ACC112 (cell line): ENCODE measurements at regions not wholly inside any gene's neighbourhood (a gene's known extent, or its start where the extent isn't known, plus 50 kb on each side); places are given as distances from the start of the nearest gene placed in this dataset.
"Not testable (repeated sequence)": the region's sequence is repeated elsewhere in the genome, so short reads cannot be mapped to it uniquely, and the experiment has no call there.

Source experiments
- H2AFZ ChIP-seq: fragments of 200-600 bp; sonication (generic); one replicate; pipeline ENCODE4 v1.6.0; 2017; ENCODE audit warnings: antibody characterized with exemption, low read length; ENCODE audit not compliant: unreplicated experiment
- H3K27ac ChIP-seq: fragments of 200-600 bp; sonication (generic); 2 replicates; pipeline ENCODE4 v1.5.1; 2014; ENCODE audit warnings: low read depth, mild to moderate bottlenecking, antibody characterized with exemption, low read length, moderate library complexity
- H3K27me3 ChIP-seq: fragments of 200-600 bp; sonication (generic); 2 replicates; pipeline ENCODE4 v1.6.1; 2014; ENCODE audit warnings: mild to moderate bottlenecking, antibody characterized with exemption, low read length, moderate library complexity, mixed read lengths; ENCODE audit not compliant: insufficient read depth
- H3K36me3 ChIP-seq: fragments of 200-600 bp; sonication (generic); 2 replicates; pipeline ENCODE4 v1.6.1; 2016; ENCODE audit warnings: mild to moderate bottlenecking, antibody characterized with exemption, low read length, moderate library complexity, mixed read lengths; ENCODE audit not compliant: insufficient read depth
- H3K4me1 ChIP-seq: fragments of 200-600 bp; sonication (generic); one replicate; pipeline ENCODE4 v1.6.1; 2016; ENCODE audit warnings: low read length, mixed read lengths; ENCODE audit not compliant: insufficient read depth, unreplicated experiment, control insufficient read depth
- H3K4me3 ChIP-seq: fragments of 200-600 bp; sonication (generic); 2 replicates; pipeline ENCODE4 v1.5.1; 2014; ENCODE audit warnings: mild to moderate bottlenecking, low read depth, low read length
- H3K79me2 ChIP-seq: fragments of 200-600 bp; sonication (generic); one replicate; pipeline ENCODE4 v1.6.0; 2016; ENCODE audit warnings: low read length; ENCODE audit not compliant: control insufficient read depth, unreplicated experiment, insufficient read depth

DNA sequence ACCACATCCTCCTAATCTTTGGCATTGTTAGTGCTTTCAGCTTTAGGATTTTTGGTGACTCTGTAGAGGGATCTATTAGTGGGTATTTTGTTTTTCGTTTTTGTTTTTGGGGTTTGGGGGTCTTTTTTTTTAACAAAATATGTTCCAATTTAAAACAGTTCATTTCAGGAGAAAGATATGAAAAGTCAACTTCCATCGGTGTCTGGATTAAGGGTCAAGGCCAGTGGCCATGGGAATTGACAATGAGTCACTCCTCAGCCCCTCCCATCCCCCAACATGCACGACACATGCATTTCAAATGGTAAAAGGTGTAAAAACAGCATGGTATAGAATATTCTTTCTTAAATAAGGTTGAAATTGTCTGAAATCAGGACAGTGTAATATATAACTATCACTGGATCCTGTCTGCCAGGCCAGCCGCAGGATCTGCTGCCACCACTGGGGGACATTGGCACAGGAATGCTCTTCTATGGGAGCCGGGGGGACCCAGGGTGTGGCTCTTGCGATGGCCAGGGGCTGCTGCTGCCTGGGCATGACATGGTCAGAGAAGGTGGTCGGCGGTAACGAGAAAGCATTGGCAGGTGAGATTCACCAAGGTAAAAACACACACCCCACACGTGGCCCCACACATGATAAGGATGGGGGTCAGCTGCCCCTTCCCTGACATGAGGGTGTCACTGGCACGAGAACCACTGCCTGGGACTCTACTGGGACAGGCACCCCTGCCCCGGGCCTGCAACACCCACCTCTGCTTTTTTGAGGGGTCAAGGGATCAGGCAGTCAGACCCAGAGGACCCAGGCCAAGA is 126.2 kb upstream of the KCTD7 start:
- Histone ChIP-seq H3K27me3 (peaks cover 6% of the 10 kb centered on the region; the same call in 1 of the 2 replicates), H2AFZ (no peak overlapping the region), H3K27ac (no peak overlapping the region), H3K79me2 (no peaks in the 10 kb centered on the region), H3K36me3 (no peaks in the 10 kb centered on the region), H3K4me3 (no peak overlapping the region), H3K4me1 (peaks cover 7% of the 10 kb centered on the region)

GRCh38 chr7:66503036-66503370 is 125.7 kb upstream of the KCTD7 start:
- Histone ChIP-seq H3K79me2 (no peaks in the 10 kb centered on the region), H3K27me3 (peaks cover 6% of the 10 kb centered on the region; the same call in 1 of the 2 replicates), H2AFZ (no peak overlapping the region), H3K27ac (no peak overlapping the region), H3K4me3 (no peak overlapping the region), H3K4me1 (peaks cover 7% of the 10 kb centered on the region), H3K36me3 (no peaks in the 10 kb centered on the region)

DNA sequence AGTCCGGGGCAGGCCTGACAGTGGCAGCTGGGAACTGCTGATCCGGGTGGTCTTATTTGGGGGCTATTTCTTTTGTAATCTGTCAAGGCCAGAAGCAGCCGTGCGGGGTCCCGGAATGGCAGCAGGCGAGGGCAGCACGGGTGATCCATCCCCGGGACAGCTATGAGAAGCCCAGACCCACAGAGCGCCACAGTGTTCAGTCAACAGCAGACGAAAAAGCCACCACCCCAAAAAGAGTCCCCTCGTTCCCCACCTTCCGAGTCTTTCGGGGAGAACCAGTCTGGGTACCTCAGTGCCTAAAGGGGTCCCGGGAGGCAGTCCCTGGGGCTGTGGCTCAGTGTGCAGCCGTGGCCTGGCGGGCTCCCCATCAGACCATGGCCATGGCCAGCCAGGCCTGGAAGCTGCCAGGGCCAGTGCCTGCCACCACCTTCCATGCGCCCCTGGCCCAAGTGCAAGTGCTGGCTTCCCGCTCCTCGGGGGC is 125.1 kb upstream of the KCTD7 start:
- Histone ChIP-seq H2AFZ (no peak overlapping the region), H3K4me1 (peaks cover 7% of the 10 kb centered on the region), H3K27ac (no peak overlapping the region), H3K4me3 (no peak overlapping the region), H3K36me3 (no peaks in the 10 kb centered on the region), H3K27me3 (peaks cover 6% of the 10 kb centered on the region; the same call in 1 of the 2 replicates), H3K79me2 (no peaks in the 10 kb centered on the region)

DNA sequence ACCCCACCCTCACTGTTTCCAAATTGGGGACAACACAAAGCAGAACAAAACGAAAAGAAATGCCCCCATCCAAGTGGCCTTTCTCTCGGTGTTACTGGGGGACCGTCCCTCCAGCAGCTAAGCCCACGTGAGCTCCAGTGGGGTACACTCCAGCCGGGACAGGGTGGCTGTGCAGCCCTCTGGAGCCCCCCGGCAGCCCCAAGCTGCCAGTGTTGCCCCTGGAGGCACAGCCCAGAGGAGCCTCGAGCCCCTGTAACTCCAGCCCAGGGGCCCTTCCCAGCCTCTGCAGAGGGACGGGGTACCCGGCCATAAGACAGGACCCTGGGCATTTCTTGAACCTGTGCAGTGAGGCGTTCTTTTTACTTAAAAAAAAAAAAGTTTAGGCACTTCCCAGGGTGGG is 124.5 kb upstream of the KCTD7 start:
- Histone ChIP-seq H3K27ac (no peak overlapping the region), H2AFZ (no peak overlapping the region), H3K79me2 (no peaks in the 10 kb centered on the region), H3K27me3 (peaks cover 6% of the 10 kb centered on the region; the same call in 1 of the 2 replicates), H3K4me1 (peaks cover 7% of the 10 kb centered on the region), H3K4me3 (no peak overlapping the region), H3K36me3 (no peaks in the 10 kb centered on the region)

- Histone ChIP-seq H3K27me3 (peaks cover 6% of the 10 kb centered on the region; the same call in 1 of the 2 replicates), H3K36me3 (no peaks in the 10 kb centered on the region), H3K27ac (no peak overlapping the region), H3K4me3 (no peak overlapping the region), H3K79me2 (no peaks in the 10 kb centered on the region), H3K4me1 (peaks cover 7% of the 10 kb centered on the region), H2AFZ (no peak overlapping the region)
Observed at GRCh38 chr7:66505009-66505408, 123.7 kb upstream of the KCTD7 start.

DNA sequence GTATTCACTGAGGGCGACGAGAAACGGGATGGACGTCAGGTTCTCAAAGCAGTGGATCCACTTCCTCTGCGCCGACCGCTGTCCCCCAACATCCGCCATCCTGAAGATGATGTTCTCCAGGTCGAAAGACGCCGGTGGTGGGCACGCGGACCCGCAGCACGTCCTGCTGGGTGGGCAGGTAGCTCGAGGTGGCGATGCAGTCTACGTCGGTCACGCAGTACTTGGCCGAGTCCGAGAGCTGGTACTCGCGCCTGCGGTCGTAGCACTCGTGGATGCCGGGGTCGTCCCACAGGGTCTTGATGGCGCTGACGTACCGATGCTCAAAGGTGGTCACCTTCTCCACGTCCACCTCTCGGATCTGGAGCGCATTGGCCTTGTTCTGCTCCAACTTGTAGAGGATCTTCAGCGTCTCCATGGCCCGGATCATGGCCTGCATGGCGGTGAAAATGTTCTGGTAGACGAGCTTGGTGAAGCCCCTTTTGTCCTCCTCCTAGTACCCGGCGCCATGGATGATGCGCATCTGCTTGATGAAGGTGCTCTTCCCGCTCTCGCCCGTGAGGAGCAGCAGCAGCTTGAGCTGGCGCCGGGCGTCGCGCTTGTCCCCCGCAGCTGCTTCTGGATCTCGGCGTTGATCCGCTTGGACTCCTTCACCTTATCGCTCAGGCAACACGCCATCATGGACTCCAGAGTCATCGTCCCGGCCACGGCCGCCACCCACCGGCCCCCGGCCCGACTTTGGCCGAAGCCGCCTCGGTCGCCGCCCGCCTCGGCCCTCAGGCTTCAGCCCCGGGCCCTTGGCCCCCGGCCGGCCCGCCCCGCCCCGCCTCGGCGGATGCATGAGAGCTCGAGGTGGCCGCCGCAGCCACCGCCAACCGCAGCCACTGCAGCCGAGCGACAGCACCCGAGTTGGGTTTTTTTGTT is 122.9 kb upstream of the KCTD7 start:
- Histone ChIP-seq H3K27ac (no peak overlapping the region), H3K4me3 (peak overlapping the region; percentile 60; the same call in 1 of the 2 replicates), H3K4me1 (peaks cover 7% of the 10 kb centered on the region), H3K27me3 (peaks cover 6% of the 10 kb centered on the region; the same call in 1 of the 2 replicates), H2AFZ (no peak overlapping the region), H3K36me3 (no peaks in the 10 kb centered on the region), H3K79me2 (no peaks in the 10 kb centered on the region)

DNA sequence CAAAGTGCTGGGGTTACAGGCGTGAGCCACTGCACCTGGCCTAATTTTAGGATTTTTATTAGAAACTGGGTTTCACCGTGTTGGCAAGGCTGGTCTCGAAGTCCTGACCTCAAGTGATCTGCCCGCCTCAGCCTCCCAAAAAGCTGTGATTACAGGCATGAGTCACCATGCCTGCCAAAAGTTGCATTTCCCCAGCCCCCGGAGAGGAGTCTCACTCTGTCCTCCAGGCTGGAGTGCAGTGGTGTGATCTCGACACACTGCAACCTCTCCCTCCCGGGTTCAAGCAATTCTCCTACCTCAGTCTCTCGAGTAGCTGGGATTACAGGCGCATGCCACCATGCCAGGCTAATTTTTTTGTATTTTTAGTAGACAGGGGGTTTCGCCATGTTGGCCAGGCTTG is 122.0 kb upstream of the KCTD7 start:
- H3K79me2 ChIP-seq, H2AFZ ChIP-seq, H3K4me1 ChIP-seq, H3K27ac ChIP-seq, H3K27me3 ChIP-seq, H3K36me3 ChIP-seq: not testable (repeated sequence)
- 0 out of 2 replicates have a peak overlapping the region, but pooled peaks have one; percentile 60 for H3K4me3 ChIP-seq

GRCh38 chr7:66507764-66508296 is 120.9 kb upstream of the KCTD7 start:
- Histone ChIP-seq H3K4me1 (peaks cover 7% of the 10 kb centered on the region), H3K27ac (no peak overlapping the region), H3K27me3 (peaks cover 6% of the 10 kb centered on the region; the same call in 1 of the 2 replicates), H3K79me2 (no peaks in the 10 kb centered on the region), H3K4me3 (no peak overlapping the region), H3K36me3 (no peaks in the 10 kb centered on the region), H2AFZ (no peak overlapping the region)

DNA sequence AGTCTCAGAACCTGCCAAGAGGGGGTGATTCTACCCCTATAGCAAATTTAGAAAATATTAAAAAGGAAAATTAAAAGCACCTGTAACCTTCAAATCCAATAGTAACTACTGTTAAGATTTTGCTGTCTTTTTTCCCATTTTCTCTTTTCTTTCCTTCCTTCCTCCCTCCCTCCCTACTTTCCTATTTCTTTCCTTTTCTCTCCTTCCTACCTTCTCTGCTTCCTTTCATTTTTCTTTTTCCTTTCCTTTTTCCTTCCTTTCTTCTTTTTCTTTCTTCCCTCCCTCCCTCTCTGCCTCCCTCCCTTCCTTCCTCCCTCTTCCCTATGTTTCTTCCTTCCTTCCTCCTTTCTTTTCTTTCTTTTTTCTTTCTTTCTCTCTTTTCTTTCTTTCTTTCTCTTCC is 120.2 kb upstream of the KCTD7 start:
- no peak overlapping the region for H3K27ac ChIP-seq
- H2AFZ ChIP-seq, result no peak overlapping the region
- H3K27me3 ChIP-seq, result peaks cover 6% of the 10 kb centered on the region; the same call in 1 of the 2 replicates
- H3K4me1 ChIP-seq, result peaks cover 7% of the 10 kb centered on the region
- H3K36me3 ChIP-seq, result no peaks in the 10 kb centered on the region
- no peaks in the 10 kb centered on the region for H3K79me2 ChIP-seq
- no peak overlapping the region for H3K4me3 ChIP-seq

DNA sequence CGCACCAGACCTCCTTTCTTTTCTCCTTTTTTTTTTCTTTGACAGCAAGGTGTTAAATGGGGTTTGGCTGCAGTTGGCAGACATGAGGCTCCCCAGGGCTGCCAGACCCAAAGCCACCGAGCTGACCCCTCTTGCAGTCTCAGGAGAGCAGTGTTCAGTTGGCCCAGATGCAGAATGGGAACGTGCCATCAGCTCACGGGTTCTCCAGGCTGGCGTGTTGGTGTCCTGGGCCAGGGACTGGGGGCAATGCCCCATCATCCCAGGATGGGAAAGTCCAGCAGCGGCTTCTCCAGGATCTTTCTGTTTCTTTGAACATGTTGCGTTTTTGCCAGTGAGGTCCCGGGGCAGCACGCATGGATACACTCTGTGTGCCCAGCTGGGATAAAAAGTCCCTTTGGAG is 114.6 kb upstream of the KCTD7 start:
- H3K27ac ChIP-seq, result no peak overlapping the region
- no peaks in the 10 kb centered on the region for H3K79me2 ChIP-seq

More for the DNA sequence above, 114.6 kb upstream of the KCTD7 start:
- H3K4me1 ChIP-seq, result no peaks in the 10 kb centered on the region
- no peaks in the 10 kb centered on the region for H3K27me3 ChIP-seq
- no peak overlapping the region for H3K4me3 ChIP-seq
- no peaks in the 10 kb centered on the region for H3K36me3 ChIP-seq
- no peak overlapping the region for H2AFZ ChIP-seq
